GM23338 (cell line): ENCODE measurements at regions not wholly inside any gene's neighbourhood (a gene's known extent, or its start where the extent isn't known, plus 50 kb on each side); places are given as distances from the start of the nearest gene placed in this dataset.

Experiments used
- CREB1 ChIP-seq: fragments of 250-450 bp; sonication (Bioruptor Pico); IDR thresholded peaks from 2 replicates; pipeline ENCODE4 v1.5.0; 2020; ENCODE audit warnings: low read depth, mild to moderate bottlenecking, moderate library complexity
- EZH2 ChIP-seq: fragments of 200-600 bp; sonication (generic); IDR thresholded peaks from one replicate; pipeline ENCODE4 v1.8.0; 2017; ENCODE audit warnings: antibody characterized with exemption, mild to moderate bottlenecking, low read depth; ENCODE audit not compliant: unreplicated experiment
- EZH2phosphoT487 ChIP-seq: fragments of 200-600 bp; sonication (generic); IDR thresholded peaks from one replicate; pipeline ENCODE4 v1.8.1; 2018; ENCODE audit warnings: antibody characterized with exemption; ENCODE audit not compliant: unreplicated experiment
- JUNB ChIP-seq: IDR thresholded peaks from one replicate; pipeline ENCODE4 v1.6.1; 2016; ENCODE audit warnings: antibody characterized with exemption; ENCODE audit not compliant: unreplicated experiment
- NANOG ChIP-seq: IDR thresholded peaks from 2 replicates; pipeline ENCODE4 v1.6.1; 2016; ENCODE audit warnings: antibody characterized with exemption, borderline replicate concordance
- POLR2AphosphoS5 ChIP-seq: IDR thresholded peaks from 2 replicates; pipeline ENCODE4 v1.6.1; 2016; ENCODE audit warnings: antibody characterized with exemption, low read depth
- REST ChIP-seq: IDR thresholded peaks from one replicate; pipeline ENCODE4 v1.6.1; 2018; ENCODE audit warnings: antibody characterized with exemption; ENCODE audit not compliant: unreplicated experiment
- STAT1 ChIP-seq: IDR thresholded peaks from one replicate; pipeline ENCODE4 v1.6.1; 2016; ENCODE audit warnings: antibody characterized with exemption; ENCODE audit not compliant: unreplicated experiment
- ZNF114 ChIP-seq: fragments of 250-450 bp; sonication (Bioruptor Pico); IDR thresholded peaks from 2 replicates; pipeline ENCODE4 v1.5.0; 2020; ENCODE audit warnings: mild to moderate bottlenecking, moderate library complexity
- ZNF331 ChIP-seq: fragments of 250-450 bp; sonication (Bioruptor Pico); IDR thresholded peaks from 2 replicates; pipeline ENCODE4 v1.5.0; 2020; ENCODE audit warnings: low read depth, mild to moderate bottlenecking, moderate library complexity
- ZNF462 ChIP-seq: fragments of 250-450 bp; sonication (Bioruptor Pico); IDR thresholded peaks from 2 replicates; pipeline ENCODE4 v1.5.0; 2020; ENCODE audit warnings: mild to moderate bottlenecking, moderate library complexity
- TF ChIP-seq, protein P1 (sequence below), 2 experiments: fragments of 200-600 bp in 1 of 2; sonication (generic) in 1 of 2; conservative IDR thresholded peaks; 2 replicates each; pipeline versions ENCODE4 v1.5.1 to v1.6.1; 2016 to 2017; ENCODE audit warnings: antibody characterized with exemption in 2 of 2, low read depth in 2 of 2, mild to moderate bottlenecking in 2 of 2, moderate library complexity in 1 of 2
- TF ChIP-seq, protein P2 (sequence below): IDR thresholded peaks from 2 replicates; pipeline ENCODE4 v1.6.1; 2016; ENCODE audit warnings: antibody characterized with exemption

DNA sequence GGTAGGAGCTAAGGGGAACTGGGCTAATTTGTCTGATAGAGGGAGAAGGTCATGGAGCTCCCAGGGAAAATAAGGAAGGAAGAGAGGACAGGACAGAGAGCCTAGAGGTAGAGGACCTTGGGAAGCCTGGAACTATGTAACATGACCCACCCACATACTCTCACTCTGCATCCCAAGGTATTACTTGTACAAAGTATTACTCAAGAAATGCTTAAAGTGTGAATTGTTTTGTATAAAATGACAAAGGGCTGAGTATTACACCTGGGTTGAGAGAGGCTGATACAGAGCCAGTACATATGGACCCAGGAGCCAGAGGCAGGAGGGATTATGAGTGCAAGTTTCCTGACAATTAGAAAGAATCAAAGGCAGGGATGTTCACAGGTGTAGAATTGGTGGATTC lies 80.5 kb upstream of the ANKRD55 start:
- TF ChIP-seq POLR2AphosphoS5 (no peak), EZH2 (no peak), EZH2phosphoT487 (no peak), CREB1 (CRISPR knock-in tag) (no peak), REST (no peak), ZNF114 (CRISPR knock-in tag) (no peak), JUNB (no peak), ZNF462 (CRISPR knock-in tag) (no peak), STAT1 (no peak), NANOG (no peak), ZNF331 (no peak)
- TF ChIP-seq, protein P1, sequence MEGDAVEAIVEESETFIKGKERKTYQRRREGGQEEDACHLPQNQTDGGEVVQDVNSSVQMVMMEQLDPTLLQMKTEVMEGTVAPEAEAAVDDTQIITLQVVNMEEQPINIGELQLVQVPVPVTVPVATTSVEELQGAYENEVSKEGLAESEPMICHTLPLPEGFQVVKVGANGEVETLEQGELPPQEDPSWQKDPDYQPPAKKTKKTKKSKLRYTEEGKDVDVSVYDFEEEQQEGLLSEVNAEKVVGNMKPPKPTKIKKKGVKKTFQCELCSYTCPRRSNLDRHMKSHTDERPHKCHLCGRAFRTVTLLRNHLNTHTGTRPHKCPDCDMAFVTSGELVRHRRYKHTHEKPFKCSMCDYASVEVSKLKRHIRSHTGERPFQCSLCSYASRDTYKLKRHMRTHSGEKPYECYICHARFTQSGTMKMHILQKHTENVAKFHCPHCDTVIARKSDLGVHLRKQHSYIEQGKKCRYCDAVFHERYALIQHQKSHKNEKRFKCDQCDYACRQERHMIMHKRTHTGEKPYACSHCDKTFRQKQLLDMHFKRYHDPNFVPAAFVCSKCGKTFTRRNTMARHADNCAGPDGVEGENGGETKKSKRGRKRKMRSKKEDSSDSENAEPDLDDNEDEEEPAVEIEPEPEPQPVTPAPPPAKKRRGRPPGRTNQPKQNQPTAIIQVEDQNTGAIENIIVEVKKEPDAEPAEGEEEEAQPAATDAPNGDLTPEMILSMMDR (conservative IDR thresholded peaks at IDR 0.05; ENCODE audit: low read depth in 2 of 2) = no peak
- TF ChIP-seq, protein P2, sequence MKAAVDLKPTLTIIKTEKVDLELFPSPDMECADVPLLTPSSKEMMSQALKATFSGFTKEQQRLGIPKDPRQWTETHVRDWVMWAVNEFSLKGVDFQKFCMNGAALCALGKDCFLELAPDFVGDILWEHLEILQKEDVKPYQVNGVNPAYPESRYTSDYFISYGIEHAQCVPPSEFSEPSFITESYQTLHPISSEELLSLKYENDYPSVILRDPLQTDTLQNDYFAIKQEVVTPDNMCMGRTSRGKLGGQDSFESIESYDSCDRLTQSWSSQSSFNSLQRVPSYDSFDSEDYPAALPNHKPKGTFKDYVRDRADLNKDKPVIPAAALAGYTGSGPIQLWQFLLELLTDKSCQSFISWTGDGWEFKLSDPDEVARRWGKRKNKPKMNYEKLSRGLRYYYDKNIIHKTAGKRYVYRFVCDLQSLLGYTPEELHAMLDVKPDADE = no peak
